SH-SY5Y (cell line): ENCODE measurements at regions not wholly inside any gene's neighbourhood (a gene's known extent, or its start where the extent isn't known, plus 50 kb on each side); places are given as distances from the start of the nearest gene placed in this dataset.

ENCODE experiments used
- GATA2 ChIP-seq: IDR thresholded peaks from 2 replicates; pipeline ENCODE4 v1.6.1; 2011; ENCODE audit warnings: mild to moderate bottlenecking, low read depth, low read length
- GATA3 ChIP-seq: IDR thresholded peaks from 2 replicates; pipeline ENCODE4 v1.6.1; 2011; ENCODE audit warnings: low read depth, mild to moderate bottlenecking, low read length, moderate library complexity

GRCh38 chrX:13103914-13104274, 59.5 kb upstream of the FAM9C start:
- no peak for TF ChIP-seq GATA2
- TF ChIP-seq GATA3, result no peak
